OCI-M1 (cell line): ENCODE measurements at regions not wholly inside any gene's neighbourhood (a gene's known extent, or its start where the extent isn't known, plus 50 kb on each side); places are given as distances from the start of the nearest gene placed in this dataset.
"Not testable (repeated sequence)": the region's sequence is repeated elsewhere in the genome, so short reads cannot be mapped to it uniquely, and the experiment has no call there.

Experiments
- DNase-seq: peaks from one replicate; lab custom pipeline; 2025; lab: John Stamatoyannopoulos, UW

- DNase-seq = no peak
These were observed 325.5 kb downstream of the IRS1 start for GRCh38 chr2:226474131-226474530.

- DNase-seq = no peak
These were observed 327.6 kb downstream of the IRS1 start for GRCh38 chr2:226471987-226472470.

GRCh38 chr2:226467633-226468032 is 332.0 kb downstream of the IRS1 start:
- DNase-seq = no peak

GRCh38 chr2:226467221-226467620 is 332.4 kb downstream of the IRS1 start:
- DNase-seq = no peak

GRCh38 chr2:226466589-226466988 is 333.0 kb downstream of the IRS1 start:
- DNase-seq = no peak

GRCh38 chr2:226466124-226466523 is 333.5 kb downstream of the IRS1 start:
- DNase-seq = no peak

GRCh38 chr2:226464380-226464779 is 335.2 kb downstream of the IRS1 start:
- DNase-seq = no peak

GRCh38 chr2:226463154-226463553 is 336.5 kb downstream of the IRS1 start:
- no peak for DNase-seq

GRCh38 chr2:226461981-226462380 is 337.6 kb downstream of the IRS1 start:
- no peak for DNase-seq

- DNase-seq = not testable (repeated sequence)
These were observed 343.5 kb downstream of the IRS1 start for GRCh38 chr2:226456144-226456543.

- no peak for DNase-seq
These were observed 346.9 kb downstream of the IRS1 start for GRCh38 chr2:226452768-226453167.

GRCh38 chr2:226451486-226451885 is 348.1 kb downstream of the IRS1 start:
- no peak for DNase-seq

GRCh38 chr2:226450141-226450540 is 349.5 kb downstream of the IRS1 start:
- DNase-seq = no peak

GRCh38 chr2:226447338-226448300 is 352.0 kb downstream of the IRS1 start:
- DNase-seq = no peak

- DNase-seq = no peak
These were observed 353.1 kb downstream of the IRS1 start for GRCh38 chr2:226446406-226447001.

- no peak for DNase-seq
These were observed 354.3 kb downstream of the IRS1 start for GRCh38 chr2:226445216-226445861.

- DNase-seq = no peak
These were observed 356.5 kb downstream of the IRS1 start for GRCh38 chr2:226443112-226443511.

GRCh38 chr2:226440127-226440918 is 359.3 kb downstream of the IRS1 start:
- peak; percentile 41 for DNase-seq

GRCh38 chr2:226439337-226439736 is 360.3 kb downstream of the IRS1 start:
- DNase-seq = peak; percentile 95

GRCh38 chr2:226435146-226435545 is 364.5 kb downstream of the IRS1 start:
- DNase-seq = no peak

- DNase-seq = no peak
These were observed 364.9 kb downstream of the IRS1 start for GRCh38 chr2:226434702-226435101.
